SK-N-SH treated with all-trans-retinoic acid at 6 μM for 48 hours (cell line): ENCODE measurements at regions not wholly inside any gene's neighbourhood (a gene's known extent, or its start where the extent isn't known, plus 50 kb on each side); places are given as distances from the start of the nearest gene placed in this dataset.

Experiments
- ATAC-seq: fragments of 200-7000 bp; cut with Tn5 transposase; 3 replicates; pipeline ENCODE4 v1.9.1; 2020; ENCODE audit warnings: mild to moderate bottlenecking, moderate library complexity
- ARNTL ChIP-seq: fragments of 450-650 bp; formaldehyde crosslinking; IDR thresholded peaks from 2 replicates; pipeline ENCODE4 v1.5.0; 2020; ENCODE audit warnings: low read depth, mild to moderate bottlenecking, moderate library complexity, borderline replicate concordance
- BACH2 ChIP-seq: fragments of 250-450 bp; sonication (Bioruptor Pico); IDR thresholded peaks from 2 replicates; pipeline ENCODE4 v1.9.0; 2021; ENCODE audit warnings: mild to moderate bottlenecking, borderline replicate concordance
- CREB5 ChIP-seq: fragments of 250-450 bp; sonication (Bioruptor Pico); IDR thresholded peaks from 2 replicates; pipeline ENCODE4 v1.5.1; 2020; ENCODE audit warnings: low read depth, mild to moderate bottlenecking, moderate library complexity
- CSDC2 ChIP-seq: fragments of 250-450 bp; sonication (Bioruptor Pico); IDR thresholded peaks from 2 replicates; pipeline ENCODE4 v1.5.0; 2020; ENCODE audit warnings: mild to moderate bottlenecking, moderate library complexity
- CSRNP3 ChIP-seq: fragments of 250-450 bp; sonication (Bioruptor Pico); IDR thresholded peaks from 2 replicates; pipeline ENCODE4 v1.5.1; 2021; ENCODE audit warnings: mild to moderate bottlenecking, moderate library complexity
- ESRRG ChIP-seq: fragments of 250-450 bp; sonication (Bioruptor Pico); IDR thresholded peaks from 2 replicates; pipeline ENCODE4 v1.6.1; 2021; ENCODE audit warnings: mild to moderate bottlenecking
- GLIS3 ChIP-seq: fragments of 250-450 bp; sonication (Bioruptor Pico); IDR thresholded peaks from 2 replicates; pipeline ENCODE4 v1.5.0; 2020; ENCODE audit warnings: mild to moderate bottlenecking, moderate library complexity
- ISL1 ChIP-seq: fragments of 250-450 bp; sonication (Bioruptor Pico); IDR thresholded peaks from 2 replicates; pipeline ENCODE4 v2.1.2; 2022; ENCODE audit warnings: mild to moderate bottlenecking, moderate library complexity
- OSR1 ChIP-seq: fragments of 250-450 bp; sonication (Bioruptor Pico); IDR thresholded peaks from 2 replicates; pipeline ENCODE4 v1.8.0; 2022; ENCODE audit warnings: moderate library complexity, mild to moderate bottlenecking, inconsistent platforms
- PATZ1 ChIP-seq: fragments of 250-450 bp; sonication (Bioruptor Pico); IDR thresholded peaks from 2 replicates; pipeline ENCODE4 v1.8.0; 2020; ENCODE audit warnings: mild to moderate bottlenecking, moderate library complexity, borderline replicate concordance
- POU6F1 ChIP-seq: fragments of 250-450 bp; sonication (Bioruptor Pico); IDR thresholded peaks from 2 replicates; pipeline ENCODE4 v1.8.0; 2021; ENCODE audit warnings: low read depth, mild to moderate bottlenecking, moderate library complexity, borderline replicate concordance
- PPARA ChIP-seq: fragments of 250-450 bp; sonication (Bioruptor Pico); IDR thresholded peaks from 2 replicates; pipeline ENCODE4 v1.5.0; 2020; ENCODE audit warnings: mild to moderate bottlenecking, borderline replicate concordance
- RARB ChIP-seq: fragments of 250-450 bp; sonication (Bioruptor Pico); IDR thresholded peaks from 2 replicates; pipeline ENCODE4 v1.8.0; 2021; ENCODE audit warnings: mild to moderate bottlenecking, moderate library complexity
- SNAI2 ChIP-seq: fragments of 250-450 bp; sonication (Bioruptor Pico); IDR thresholded peaks from 2 replicates; pipeline ENCODE4 v1.5.0; 2020; ENCODE audit warnings: mild to moderate bottlenecking, moderate library complexity
- TOX ChIP-seq: fragments of 250-450 bp; sonication (Bioruptor Pico); IDR thresholded peaks from 2 replicates; pipeline ENCODE4 v1.8.0; 2021; ENCODE audit warnings: mild to moderate bottlenecking, moderate library complexity, borderline replicate concordance
- ZC3H10 ChIP-seq: fragments of 250-450 bp; sonication (Bioruptor Pico); IDR thresholded peaks from 2 replicates; pipeline ENCODE4 v1.5.1; 2021; ENCODE audit warnings: mild to moderate bottlenecking, moderate library complexity
- ZFP3 ChIP-seq: fragments of 250-450 bp; sonication (Bioruptor Pico); IDR thresholded peaks from 2 replicates; pipeline ENCODE4 v1.5.0; 2020; ENCODE audit warnings: mild to moderate bottlenecking, moderate library complexity
- ZNF565 ChIP-seq: fragments of 450-650 bp; formaldehyde crosslinking; conservative IDR thresholded peaks from 2 replicates; pipeline ENCODE4 v1.5.0; 2020; ENCODE audit warnings: low read depth, mild to moderate bottlenecking, moderate library complexity
- ZNF70 ChIP-seq: fragments of 450-650 bp; formaldehyde crosslinking; IDR thresholded peaks from 2 replicates; pipeline ENCODE4 v1.5.0; 2020; ENCODE audit warnings: mild to moderate bottlenecking, moderate library complexity
- ZNF8 ChIP-seq: fragments of 450-650 bp; formaldehyde crosslinking; IDR thresholded peaks from 2 replicates; pipeline ENCODE4 v1.5.0; 2020; ENCODE audit warnings: mild to moderate bottlenecking, moderate library complexity
- TF ChIP-seq, protein P1 (sequence below): fragments of 250-450 bp; sonication (Bioruptor Pico); IDR thresholded peaks from 2 replicates; pipeline ENCODE4 v1.5.0; 2020; ENCODE audit warnings: mild to moderate bottlenecking, moderate library complexity

DNA sequence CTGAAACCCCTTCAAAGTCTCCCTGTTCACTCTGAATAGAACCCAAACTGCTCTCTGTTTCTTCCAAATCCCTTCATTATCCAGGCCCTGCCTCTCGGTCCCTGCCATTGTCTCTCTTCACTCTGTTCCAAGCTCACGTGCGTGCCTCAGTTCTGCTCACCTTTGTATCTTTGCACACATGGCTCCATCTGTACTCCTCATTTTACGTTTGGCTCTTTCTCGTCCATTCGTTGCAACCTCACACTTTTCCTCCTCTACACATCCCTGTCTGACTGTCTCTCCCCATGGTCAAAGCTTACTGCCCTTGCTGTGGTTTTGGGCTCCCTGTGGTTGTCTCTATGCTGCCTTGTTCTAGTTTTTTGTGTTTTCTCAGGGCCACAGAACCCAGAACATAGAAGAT is 1054.5 kb downstream of the BCL11B start:
- ATAC-seq, result no peak
- TF ChIP-seq CSRNP3 (CRISPR knock-in tag) (no peak), PATZ1 (CRISPR knock-in tag) (no peak), ZNF70 (CRISPR knock-in tag) (no peak), CREB5 (CRISPR knock-in tag) (no peak), POU6F1 (no peak), RARB (CRISPR knock-in tag) (no peak), ESRRG (CRISPR knock-in tag) (no peak), SNAI2 (CRISPR knock-in tag) (no peak), ZNF8 (CRISPR knock-in tag) (no peak)
- TF ChIP-seq, protein P1, sequence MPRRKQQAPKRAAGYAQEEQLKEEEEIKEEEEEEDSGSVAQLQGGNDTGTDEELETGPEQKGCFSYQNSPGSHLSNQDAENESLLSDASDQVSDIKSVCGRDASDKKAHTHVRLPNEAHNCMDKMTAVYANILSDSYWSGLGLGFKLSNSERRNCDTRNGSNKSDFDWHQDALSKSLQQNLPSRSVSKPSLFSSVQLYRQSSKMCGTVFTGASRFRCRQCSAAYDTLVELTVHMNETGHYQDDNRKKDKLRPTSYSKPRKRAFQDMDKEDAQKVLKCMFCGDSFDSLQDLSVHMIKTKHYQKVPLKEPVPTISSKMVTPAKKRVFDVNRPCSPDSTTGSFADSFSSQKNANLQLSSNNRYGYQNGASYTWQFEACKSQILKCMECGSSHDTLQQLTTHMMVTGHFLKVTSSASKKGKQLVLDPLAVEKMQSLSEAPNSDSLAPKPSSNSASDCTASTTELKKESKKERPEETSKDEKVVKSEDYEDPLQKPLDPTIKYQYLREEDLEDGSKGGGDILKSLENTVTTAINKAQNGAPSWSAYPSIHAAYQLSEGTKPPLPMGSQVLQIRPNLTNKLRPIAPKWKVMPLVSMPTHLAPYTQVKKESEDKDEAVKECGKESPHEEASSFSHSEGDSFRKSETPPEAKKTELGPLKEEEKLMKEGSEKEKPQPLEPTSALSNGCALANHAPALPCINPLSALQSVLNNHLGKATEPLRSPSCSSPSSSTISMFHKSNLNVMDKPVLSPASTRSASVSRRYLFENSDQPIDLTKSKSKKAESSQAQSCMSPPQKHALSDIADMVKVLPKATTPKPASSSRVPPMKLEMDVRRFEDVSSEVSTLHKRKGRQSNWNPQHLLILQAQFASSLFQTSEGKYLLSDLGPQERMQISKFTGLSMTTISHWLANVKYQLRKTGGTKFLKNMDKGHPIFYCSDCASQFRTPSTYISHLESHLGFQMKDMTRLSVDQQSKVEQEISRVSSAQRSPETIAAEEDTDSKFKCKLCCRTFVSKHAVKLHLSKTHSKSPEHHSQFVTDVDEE (CRISPR knock-in tag), result no peak
- TF ChIP-seq, all 23 proteins: peak for 0

DNA sequence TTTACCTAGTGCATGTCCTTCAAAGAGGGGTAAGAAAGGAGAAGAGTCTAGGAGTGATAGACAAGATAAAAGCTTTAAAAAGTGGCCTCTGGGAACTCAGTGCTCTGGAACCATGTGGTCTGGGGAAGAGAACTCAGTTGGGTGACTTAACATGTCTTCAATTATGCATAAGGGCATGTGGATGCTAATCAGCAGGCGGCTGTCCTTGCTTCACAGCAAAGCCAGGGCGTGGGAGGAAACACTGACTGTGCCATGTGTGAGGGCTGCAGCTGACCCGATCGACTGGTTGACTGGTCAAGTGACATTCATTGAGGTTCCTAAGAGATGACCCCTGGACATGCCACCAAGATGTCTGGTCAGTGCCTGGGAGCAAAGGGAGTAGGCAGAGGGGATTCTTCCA is 1053.8 kb downstream of the BCL11B start:
- no peak for TF ChIP-seq RARB (CRISPR knock-in tag)
- TF ChIP-seq CSRNP3 (CRISPR knock-in tag), result no peak
- TF ChIP-seq PPARA (CRISPR knock-in tag), result no peak
- TF ChIP-seq GLIS3 (CRISPR knock-in tag), result no peak
- no peak for TF ChIP-seq ZFP3 (CRISPR knock-in tag)
- TF ChIP-seq PATZ1 (CRISPR knock-in tag), result no peak
- no peak for TF ChIP-seq ZNF565 (CRISPR knock-in tag)
- TF ChIP-seq ZNF70 (CRISPR knock-in tag), result no peak
- no peak for TF ChIP-seq TOX (CRISPR knock-in tag)
- no peak for TF ChIP-seq SNAI2 (CRISPR knock-in tag)
- no peak for TF ChIP-seq OSR1
- TF ChIP-seq CSDC2 (CRISPR knock-in tag), result no peak
- no peak for TF ChIP-seq ZC3H10 (CRISPR knock-in tag)
- no peak for TF ChIP-seq ARNTL (CRISPR knock-in tag)
- no peak for TF ChIP-seq POU6F1
- TF ChIP-seq BACH2, result no peak
- no peak for TF ChIP-seq ISL1 (CRISPR knock-in tag)
- ATAC-seq, result no peak
